DMS79 (cell line): ENCODE measurements at regions not wholly inside any gene's neighbourhood (a gene's known extent, or its start where the extent isn't known, plus 50 kb on each side); places are given as distances from the start of the nearest gene placed in this dataset.

Experiments
- DNase-seq: peaks from one replicate; lab custom pipeline; 2025; lab: John Stamatoyannopoulos, UW

DNA sequence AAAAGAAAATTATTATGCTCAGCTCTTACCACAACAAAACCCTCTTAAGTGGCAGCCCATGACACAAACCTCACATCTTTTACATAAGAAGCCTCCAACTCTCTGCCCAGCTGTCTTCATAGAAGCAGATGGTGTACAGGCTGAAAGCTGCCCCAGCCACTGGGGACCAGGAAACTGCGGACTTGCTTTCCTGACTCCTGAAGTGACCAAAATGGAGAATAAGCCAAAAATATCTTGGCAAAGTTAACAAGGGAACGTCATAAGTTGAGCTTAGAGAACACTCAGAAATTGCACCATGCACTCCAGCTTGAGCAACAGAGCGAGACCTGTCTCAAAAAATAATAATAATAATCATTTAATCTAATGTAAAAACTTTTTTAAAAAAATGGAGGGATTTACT lies 160.3 kb upstream of the CDYL start:
- no peak for DNase-seq

DNA sequence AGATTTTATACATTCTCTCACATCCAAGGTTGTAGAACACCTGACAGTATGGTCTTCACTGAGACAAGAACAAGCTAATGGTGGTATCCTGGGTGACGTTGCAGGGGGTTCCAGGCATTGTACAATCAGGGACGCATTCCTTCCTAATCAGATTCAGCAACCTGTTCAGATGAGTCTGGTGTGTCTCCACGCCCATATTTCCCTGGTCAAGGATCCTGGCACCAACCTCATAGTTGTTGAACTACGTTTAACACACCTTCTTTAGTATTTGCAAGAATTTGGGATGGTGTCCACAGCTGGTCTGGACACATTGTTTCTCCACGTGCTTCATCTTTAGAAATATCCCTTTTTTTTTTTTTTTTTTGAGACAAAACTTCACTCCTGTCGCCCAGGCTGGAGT lies 161.0 kb upstream of the CDYL start:
- no peak for DNase-seq

DNA sequence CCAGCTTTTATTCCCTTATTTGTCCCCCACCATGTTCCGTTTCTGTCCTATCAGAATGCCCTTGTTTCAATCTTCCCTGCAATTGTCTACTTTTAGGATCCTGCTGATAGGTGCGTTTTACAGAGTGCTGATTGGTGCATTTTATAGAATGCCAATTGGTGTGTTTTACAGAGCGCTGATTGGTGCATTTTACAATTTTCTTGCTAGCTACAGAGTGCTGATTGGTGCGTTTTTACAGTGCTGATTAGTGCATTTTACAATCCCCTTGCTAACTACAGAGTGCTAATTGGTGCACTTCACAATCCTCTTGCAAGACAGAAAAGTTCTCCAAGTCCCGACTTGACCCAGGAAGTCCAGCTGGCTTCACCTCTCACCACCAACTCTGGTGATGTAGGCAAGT lies 161.6 kb upstream of the CDYL start:
- no peak for DNase-seq

DNA sequence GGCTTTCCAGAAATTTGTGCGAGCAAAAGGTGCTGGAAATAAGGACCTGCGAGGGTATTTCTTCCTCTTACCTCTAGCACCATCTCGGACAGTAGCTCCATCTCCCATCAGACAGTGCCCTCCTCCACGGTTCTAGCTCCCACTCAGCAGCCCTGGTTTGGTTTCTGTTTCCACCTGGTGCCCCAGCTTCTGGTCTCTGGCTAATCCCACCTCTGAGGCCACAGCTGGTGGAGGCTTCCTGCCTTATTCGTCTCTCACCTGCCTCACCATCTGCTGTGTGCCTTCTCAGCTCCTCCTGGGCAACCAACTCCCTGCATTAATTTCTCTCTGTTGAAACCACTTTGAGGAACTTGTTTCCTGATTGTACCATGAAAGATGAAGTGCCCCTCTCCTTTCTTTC lies 162.4 kb upstream of the CDYL start:
- no peak for DNase-seq

DNA sequence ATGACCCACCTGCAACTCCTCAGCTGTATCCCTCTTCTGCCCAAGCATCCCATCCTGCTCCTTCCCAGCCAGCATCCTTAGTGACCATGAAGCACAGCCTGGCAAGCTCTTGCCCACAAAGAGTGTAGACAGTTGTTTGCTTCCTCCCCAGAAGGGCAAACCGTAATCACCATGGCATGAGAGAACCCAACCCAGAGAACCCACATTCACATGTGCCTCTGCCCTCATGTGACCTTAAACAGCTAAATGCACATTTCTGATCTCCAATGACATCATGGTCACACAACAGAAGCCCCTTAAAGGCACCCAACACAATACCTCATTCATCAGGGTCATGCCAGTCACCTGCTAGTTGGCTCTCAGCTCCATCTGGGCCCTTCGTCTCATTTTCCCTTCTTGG lies 162.8 kb upstream of the CDYL start:
- no peak for DNase-seq

DNA sequence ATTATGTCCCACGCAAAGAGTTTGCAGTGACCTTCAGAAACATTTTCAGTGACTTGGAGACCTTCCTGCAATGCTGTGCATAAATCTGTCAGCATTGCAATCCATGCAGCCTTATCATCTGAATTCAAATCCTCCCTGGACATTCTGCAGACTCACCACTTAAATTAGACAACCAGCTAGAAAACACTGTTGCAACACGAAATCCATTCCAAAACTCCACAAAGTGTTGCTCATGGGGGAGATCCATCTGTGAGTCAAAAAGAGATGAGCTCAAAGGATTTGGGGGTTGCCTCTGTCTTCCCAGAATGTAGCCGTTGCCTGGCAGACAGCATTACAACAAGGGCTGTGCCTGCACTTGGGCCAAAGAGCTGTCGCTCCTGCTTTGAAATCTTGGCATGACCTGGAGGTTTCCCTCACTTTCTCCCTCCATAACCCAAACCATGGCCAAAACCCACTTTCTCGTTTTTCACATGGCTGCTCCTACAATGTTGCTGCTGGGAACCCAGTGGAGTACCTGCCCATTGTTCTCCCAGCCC lies 163.5 kb upstream of the CDYL start:
- DNase-seq = no peak

DNA sequence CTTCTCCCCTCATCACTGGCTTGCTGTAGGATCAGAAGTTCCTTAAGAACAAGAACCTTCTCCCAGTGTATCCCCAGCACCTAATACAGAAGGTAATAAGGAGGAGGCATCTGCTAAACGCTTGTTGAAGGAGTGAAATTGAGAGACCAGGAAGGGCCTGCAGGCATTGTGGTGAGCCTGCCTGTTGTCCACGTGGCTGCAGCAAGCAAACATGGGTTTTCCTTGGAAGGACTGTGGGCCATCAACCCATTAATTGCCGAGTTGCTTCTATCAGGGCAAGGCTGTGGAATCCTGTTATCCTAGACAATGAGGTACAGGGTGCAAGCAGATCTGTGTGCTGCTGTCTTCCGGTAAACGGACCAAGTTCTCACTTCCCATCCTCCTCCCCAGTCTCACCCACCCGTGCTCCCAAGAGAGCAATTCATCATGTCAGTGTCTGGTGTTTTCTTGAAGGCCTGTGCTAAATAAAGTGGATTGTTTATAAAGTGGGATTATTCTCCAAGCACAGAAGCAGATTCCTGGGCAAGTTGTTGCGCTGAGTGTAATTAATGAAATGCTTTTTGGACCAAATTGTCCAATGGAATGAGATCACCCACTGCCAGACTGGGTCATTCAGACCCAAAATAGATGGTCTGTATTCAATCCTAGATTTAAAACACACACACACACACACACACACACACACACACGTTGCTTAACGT lies 164.6 kb upstream of the CDYL start:
- no peak for DNase-seq

DNA sequence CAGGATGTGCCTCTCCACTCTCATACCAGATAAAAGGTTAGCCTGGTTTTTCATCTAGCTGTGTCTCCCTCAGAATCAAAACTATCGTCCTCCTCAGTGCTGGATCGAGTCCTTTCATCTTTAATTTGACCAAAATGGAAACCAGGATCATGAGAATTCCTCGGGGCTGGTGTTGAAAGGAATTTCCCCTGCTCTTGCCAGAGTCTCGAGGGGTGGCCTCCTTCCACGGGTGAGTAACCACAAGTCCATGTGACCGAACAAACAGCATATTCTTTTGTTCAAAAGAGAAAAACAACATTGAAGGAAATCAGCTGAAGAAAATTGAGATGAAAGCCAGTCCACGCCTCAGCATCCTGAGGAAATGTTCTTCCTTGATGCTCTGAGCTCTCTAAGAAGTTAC lies 165.9 kb upstream of the CDYL start:
- no peak for DNase-seq

DNA sequence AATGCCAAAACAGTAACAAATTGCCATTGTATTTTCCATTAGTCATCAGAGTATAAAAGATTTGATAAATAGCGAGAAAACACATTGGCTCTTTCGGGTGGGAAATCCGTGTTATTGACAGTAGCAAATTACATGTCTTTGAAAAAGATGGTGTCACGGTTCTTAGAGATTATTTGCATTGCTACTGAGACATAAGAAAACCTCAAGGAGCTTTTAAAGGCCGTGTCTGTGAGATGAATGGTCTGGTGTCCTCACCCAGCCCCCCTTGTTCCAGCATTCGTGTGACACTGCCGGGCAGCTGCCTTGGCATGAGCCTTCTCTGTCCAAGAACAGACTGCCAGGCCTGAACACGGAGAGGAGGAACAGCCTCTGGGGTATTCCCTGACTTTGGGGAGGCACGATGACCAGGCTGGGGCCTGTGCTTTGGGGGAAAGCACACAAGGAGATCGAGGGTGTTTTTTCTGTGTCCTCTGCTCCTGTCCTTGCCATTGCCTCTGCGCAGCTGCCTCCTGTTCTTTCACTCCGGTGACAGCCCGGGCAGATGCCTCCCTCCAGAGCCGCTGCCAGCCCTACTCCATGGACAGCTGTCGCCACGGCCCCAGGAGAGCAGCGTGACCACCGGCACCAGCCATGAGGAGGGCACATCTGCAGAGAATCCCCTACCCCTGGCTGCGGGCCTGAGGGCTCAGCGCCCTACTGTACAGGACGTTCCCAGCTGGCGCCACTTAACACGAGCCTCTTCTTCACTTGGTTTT lies 167.7 kb upstream of the CDYL start:
- DNase-seq = no peak

DNA sequence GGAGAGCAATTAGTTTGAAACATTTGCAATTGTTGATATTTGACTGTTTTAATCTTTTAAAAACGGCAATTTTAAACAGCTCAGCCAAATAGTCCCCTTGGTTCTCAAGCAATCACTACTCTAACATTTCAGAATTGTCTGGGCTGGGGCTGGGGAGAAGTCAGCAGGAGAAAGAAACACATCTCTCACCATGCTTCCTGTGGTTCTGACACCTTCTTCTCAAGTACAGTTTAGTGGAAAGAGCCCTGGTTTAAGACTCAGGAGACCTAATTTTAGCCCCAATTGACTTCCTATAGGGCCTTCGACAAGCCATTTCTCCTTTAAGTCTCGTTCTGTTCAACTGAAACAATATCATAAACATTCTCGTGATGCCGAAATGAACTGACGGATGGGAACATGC lies 168.4 kb upstream of the CDYL start:
- no peak for DNase-seq

DNA sequence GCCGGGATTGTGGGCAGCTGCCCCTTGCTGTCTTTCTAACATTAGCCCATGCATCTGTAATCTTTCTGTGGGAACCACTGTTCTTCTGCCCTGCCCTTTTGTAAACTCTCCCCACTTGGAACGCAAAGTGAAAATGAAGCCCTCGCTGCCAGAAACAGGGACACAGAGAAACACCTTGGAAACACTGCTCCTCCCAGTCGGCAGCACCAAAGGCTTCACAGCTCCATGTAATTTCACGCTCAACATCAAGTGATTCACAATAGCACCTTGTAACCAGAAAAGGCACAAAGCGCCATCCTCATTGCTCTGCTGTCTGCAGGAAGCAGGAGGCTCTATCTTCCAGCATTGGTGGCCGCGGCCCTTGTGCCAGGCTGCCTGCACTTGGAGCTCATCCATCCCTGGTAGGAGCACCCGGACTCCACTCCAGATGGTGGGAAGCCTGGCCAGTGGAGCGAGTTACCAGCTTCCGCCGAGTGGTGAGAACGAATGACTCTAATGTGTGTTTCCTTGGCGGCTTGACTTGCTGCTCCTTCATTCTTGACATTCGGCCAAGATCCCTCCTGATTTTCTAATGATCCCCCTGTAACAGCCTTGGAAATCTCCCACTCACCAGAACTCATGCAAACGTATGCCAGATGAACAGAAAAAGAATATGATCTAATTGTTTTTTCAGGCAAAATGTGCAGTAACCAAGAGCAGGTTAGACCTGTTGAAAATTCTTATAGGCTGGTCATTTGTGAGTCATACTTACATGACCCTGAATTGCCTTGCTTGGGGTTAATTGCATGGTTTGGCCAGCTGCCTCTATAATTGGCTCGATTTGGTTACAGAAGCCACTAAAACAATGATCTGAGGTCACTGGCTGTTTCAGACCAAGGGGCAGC lies 169.1 kb upstream of the CDYL start:
- no peak for DNase-seq

DNA sequence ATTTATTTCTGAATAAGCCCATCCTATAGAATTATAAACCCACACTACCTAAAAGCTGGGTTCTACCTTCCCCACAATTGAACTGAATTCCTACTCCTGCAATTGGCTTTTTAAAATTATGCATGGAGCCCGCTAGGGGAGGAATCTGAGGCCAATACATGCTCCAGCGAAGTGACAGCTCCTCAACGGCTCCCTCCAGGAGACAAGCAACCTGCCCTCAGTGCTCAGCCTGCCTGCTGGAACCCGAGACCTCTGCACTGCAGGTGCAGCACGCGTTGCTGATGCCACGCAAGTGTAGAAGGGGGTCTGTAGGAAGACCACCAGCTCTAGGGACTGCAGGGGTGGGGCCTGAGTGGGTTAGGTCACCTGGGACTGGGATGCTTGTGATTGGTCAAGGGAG lies 170.2 kb upstream of the CDYL start:
- no peak for DNase-seq

DNA sequence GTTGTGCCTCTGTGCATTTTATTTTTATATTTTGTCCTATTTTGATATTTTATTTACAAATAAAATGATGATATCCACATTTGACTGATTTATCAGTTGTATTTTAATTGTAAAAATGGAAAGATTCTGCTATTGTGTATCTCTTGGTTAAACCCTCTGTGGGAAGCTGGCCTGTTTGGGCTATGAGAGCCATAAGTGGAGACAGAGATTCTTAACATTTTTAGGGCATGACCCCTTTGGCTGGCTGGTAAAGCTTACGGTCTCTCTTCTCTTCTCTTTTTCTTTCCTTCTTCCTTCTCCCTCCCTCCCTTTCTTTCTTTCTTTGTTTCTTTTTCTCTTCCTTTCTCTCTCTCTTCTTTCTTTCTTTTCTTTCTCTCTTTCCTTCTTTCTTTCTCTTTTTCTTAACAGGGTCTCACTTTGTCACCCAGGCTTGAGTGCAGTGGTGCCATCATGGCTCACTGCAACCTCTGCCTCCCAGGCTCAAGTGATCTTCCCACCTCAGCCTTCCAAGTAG lies 172.3 kb upstream of the CDYL start:
- no peak for DNase-seq

DNA sequence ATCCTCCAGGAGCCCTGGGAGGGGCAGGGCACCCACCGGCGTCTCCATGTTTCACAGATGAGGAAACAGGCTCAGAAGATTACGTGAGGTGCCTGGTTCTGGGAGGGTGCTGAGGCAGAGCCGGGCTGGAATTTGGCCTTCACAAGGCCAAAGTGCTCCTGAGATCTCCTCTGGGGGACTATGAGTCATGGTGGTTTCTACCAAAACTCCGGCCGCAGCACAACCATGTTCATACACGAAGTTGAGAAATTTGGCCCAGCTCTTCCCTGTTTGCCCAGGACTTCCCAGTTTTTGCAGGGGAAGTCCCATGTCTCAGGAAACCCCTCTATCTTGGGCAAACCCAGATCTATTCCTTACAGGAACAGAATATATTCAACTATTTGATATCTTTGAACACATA lies 172.9 kb upstream of the CDYL start:
- no peak for DNase-seq

DNA sequence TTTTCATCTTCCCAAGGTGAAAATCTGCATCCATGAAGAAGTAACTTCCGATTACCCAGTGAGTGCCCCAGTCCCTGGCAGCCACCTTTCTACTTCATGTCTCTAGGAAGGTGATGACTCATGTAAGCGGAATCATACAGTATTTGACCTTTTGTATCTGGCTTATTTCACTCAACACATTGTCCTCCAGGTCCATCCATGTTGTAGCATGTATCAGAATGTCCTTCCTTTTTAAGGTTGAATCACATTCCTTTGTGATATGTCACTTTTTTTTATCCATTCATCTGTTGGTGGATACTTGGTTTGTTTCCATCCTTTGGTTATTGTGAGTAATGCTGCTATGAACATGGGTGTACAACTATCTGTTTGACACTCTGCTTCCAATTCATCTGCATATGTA lies 176.3 kb upstream of the CDYL start:
- no peak for DNase-seq

DNA sequence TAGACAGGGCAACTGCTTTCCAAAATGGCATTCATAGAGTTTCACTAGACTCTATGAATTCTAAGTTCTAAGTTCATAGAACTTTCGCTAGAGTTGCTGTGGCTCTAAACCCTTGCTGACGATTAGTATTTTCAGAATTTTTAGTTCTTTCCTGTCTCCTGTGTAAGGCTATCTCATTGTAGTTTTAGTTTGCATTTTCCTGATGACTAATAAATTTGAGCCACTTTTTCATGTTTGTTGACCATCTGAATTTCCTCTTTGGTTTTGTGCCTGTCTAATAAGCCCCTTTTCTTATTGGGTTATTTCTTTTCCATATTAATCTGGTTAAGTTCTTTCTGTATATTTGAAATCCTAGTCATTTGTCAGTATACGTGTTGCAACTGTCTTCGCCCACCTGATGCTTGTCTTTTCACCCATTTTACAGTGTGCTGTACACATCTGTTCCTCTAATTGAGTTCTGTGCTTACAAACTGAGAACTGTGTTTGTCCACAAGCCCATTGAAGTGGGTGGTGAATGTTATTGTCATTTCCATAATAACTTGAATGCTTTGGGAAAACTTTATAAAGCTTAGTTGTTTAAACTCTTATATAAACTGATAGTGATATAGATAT lies 177.7 kb upstream of the CDYL start:
- no peak for DNase-seq

DNA sequence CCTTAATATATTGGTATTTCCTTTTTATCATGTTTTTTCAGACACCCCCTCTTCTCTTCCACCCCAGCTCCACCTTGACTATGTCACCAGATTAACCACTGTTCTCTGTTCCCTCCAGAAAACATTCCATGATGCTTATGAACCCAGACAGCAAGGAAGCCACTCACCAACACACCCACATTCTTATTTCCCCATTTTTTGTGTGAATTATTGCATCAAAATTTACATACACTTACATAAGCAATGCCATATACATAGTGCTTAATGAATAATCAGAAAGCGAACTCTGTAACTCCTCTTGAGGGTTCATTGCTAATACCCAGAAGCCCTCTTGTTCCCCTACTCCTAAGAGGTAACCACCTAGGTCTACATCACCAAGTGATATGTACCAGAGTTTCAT lies 182.3 kb upstream of the CDYL start:
- DNase-seq = no peak

DNA sequence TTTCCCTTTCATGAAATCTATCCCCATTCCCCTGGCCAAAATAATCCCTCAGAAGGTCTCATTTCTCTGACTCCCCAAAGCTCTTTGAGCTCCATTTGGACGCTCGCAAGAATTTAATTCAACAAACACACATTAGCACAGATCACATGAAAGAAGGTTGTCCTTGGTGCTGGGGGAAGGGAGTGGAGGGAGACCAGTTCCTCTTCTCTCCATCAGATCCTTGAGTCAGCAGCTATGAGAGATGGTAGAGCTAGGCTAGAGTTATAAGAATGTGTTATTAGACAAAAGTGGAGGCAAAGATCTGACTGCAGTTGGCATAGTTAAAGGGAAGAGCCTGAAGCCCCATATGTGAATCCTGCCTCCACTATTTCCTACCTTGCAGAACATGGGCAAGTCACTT lies 184.2 kb upstream of the CDYL start:
- no peak for DNase-seq

DNA sequence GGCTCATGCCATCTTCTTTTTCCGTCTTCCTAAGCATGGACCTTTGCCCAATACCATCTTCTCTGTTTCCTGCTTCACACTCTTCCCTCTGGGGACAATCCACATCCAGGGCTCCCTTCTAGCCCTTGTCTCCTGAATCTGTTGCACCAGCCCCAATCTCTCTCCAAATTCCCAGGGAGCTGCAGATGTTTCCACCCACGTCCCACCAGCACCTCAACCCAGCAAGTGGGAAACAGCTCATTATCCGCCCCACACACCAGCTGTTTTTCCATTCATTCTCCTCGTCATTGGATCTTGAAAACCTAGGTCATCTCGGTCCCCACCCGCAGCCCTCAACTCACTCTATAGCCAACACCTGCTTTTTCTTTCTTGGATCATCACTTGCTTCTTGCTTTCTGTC lies 185.0 kb upstream of the CDYL start:
- DNase-seq = no peak

DNA sequence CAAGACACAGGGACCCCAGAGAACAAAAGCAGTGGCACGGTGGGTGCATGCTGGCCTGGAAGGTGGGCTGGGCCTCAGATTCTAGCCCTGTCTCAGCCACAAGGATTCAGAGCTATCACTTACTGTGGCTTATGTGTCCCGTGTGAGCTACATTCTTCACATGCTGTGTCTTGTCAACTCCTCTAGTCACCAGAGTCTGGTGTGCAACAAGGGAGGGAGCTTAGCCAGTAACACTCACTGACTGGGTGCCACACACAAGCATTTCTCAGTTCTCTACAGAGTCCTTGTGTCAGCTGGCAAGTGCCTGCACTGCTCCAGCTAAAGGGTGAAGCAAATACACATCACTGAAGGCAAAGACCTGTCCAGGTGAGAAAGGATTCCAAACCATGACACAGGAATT lies 186.9 kb upstream of the CDYL start:
- no peak for DNase-seq

DNA sequence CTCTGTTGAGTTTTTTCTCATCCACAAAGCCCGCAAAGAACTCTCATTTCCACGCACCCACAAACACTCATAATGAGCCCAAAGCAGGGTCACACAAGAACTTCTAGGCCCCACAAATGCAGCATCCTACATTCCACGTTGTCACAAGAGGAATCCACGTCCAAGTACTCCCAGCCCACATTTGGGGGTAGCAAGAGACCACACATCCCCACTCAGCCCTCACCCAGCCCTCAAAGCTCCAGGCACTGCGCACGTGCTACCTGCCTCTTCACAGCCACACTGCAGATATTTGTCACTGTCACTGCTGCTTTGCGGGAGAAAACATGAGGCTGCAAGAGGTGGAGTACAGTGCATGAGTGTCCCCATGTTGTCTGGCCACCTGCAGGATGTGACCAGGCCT lies 187.6 kb upstream of the CDYL start:
- DNase-seq = no peak

DNA sequence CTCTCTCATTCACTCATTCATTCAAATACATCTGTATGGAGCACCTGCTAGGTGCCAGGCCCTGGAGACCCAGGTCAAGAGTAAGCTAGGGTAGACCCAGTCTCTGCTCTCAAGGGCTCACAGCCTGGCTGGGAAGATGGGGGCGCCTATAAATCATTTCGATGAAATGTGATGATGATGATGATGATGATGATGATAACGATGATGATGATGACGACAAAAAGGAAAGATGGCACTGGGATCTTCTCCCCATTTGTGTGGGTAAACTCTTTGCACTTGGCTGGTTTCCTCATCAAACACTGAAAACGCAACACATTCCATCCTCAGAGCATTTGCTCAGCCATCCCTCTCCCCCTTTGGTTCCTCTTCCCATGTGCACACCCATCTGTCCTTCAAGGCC lies 188.0 kb upstream of the CDYL start:
- DNase-seq = no peak
